GM18907 (cell line): ENCODE measurements at regions not wholly inside any gene's neighbourhood (a gene's known extent, or its start where the extent isn't known, plus 50 kb on each side); places are given as distances from the start of the nearest gene placed in this dataset.

Experiments
- ATAC-seq: cut with Tn5 transposase; IDR thresholded peaks from one replicate; pipeline ENCODE4 v1.9.1; 2021; ENCODE audit warnings: mild to moderate bottlenecking, moderate library complexity; ENCODE audit not compliant: unreplicated experiment

DNA sequence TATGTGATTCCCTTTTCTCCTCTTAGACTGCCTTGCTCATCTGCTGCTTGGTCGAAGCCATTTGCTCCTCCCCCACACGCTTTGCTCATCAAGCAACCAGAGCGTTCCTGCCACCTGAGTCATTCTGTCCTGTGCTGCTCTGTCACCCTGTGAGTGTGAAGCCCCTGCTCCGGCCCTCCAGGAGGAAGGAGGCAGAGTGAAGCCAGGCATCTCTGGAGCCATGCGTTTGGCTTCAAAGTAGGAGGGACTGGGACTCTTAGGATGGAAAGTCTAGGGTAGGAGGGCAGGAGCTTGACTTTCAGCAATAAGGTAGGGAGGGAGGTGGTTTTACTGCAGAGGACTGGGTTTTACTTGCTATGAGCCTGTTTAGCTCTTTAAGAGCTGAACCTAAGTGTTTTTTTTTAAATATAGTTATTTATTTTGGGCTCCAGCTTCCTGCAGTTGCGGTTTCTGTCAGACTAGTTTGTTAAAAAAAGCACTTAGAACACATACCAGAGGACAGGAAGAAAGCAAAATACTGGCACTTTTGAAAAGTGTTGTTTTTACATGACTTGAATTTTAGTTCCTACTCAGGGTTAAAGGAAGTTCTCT, 63.6 kb downstream of the SPINK2 start:
- peak; percentile 97 for ATAC-seq

DNA sequence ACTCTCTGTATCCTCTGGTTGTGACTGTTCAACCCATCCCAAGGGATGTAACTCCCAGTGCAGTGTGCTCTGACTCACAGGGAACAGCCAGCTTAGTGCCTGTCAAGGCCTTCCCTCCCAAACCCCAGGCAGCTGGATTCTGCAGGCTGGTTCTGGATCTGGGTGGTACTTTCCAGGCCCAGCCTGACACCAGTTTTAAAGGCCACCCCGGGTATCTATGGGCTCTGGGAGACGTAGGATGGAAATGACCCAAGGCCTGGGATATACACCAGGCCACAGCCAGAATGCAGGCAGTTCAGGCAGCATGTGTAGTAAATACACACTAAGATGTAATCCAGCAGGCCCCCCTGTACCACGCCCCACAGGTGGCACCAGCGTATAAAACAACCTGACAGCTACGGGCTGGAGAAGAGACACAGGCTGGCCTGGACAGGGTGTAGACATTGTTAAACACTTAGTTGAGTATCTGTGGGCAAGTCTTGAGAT, 64.2 kb downstream of the SPINK2 start:
- peak; percentile 51 for ATAC-seq

DNA sequence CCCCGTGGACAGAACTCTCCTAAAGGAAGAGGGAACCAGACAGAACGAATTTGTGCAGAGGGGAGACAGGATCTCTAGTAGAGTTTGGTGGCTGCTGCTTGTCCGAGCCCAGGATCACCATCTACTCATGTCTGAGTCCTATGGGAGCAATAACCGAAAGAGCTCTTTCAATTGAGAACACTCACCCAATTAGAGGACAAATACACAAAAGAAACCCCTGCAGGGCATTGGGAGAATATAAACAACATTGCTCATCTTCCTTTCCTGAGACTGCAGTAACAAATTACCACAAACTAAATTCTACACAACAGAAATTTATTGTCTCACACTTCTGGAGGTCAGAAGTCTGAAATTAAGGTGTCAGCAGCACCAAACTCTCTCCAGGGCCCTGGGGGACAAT, 65.6 kb downstream of the SPINK2 start:
- ATAC-seq = no peak

DNA sequence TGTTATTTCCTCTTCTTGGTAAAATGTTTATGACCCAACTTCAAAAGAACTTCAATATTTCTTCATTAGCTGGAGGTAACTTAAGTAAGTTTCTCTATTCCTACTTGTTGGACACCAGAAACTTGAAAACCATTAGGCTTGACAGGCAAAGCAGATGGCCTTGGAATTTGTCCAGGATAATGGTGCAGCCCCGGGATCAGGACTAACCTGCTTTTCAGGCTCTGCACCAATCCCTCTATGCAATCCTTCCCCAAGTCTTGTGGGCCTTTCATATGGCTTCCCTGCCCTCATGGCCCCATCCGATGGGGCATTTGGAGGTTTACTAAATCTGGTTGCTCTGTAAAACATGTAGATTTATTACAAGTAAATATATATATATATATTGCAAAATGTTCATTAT, 68.5 kb downstream of the SPINK2 start:
- no peak for ATAC-seq

DNA sequence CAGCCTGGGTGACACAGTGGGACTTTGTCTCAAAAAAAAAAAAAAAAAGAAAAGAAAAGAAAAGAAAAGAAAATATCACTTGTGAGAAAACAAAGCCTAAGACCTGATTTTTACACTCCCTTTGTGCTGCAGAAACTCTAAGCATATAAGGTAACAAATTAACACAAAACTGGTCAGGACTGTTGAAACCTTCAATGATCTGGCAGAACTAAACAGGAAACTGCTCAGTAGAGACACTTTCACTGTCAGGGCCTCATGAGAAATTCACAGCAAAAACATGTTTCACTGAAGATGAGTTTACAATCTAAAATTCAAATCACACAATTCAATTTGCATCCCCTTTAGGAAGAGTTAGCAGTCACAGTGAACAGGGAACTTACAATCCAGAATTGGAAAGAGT, 69.1 kb upstream of the HOPX start:
- ATAC-seq = no peak

DNA sequence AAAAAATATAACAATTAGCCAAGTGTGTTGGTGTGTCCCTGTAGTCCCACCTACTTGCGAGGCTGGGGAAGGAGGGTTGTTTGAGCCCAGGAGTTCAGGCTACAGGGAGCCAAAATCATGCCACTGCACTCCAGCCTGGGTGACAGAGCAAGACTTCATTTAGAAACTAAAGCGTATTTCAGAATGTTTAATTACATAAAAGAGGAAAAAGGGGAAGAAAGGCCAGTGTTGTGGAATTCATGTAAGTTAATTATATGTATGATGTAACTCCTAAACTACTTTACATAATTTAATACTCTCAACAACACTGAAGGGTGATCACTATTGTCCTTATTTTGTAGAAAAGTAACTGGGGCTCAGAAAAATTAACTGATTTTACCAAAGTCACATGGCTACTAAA, 67.2 kb upstream of the HOPX start:
- no peak for ATAC-seq

DNA sequence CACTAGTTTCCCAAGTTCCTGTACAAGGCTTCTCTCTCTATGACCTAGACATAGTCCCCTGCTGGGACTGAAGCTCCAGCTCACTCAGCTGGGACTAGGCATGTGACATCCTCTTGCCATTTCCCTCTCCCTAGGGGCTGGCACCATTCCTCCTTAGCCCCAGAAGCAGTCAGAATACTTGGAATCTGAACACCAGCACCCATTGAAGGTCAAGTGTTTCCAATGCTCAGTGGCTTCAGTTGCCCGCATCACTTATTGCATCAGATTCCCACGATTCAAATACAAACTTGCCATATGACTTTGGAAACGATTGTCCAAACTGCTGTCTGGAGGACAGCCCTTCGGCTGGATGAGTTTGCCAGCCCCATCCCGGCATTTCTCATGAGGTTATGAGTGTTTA, 65.5 kb upstream of the HOPX start:
- ATAC-seq = no peak

DNA sequence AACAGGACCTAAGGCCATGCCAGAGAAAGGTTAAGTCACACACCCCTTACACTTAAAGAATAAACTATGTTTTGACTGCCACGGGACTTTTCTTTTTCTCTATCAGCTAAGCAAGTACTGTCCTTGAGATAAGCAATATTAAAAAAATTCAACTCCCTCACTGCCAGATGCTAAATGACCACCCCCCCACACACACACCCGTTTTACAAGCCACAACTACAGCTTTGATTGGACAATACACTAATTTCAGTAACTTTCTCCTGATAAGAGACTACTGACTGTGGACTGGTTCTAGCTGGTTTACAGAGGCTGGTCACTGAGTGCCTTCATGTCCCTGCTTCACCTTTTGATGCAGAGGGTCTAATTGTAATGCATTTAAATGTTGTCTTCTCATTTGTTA, 63.9 kb upstream of the HOPX start:
- ATAC-seq = no peak

DNA sequence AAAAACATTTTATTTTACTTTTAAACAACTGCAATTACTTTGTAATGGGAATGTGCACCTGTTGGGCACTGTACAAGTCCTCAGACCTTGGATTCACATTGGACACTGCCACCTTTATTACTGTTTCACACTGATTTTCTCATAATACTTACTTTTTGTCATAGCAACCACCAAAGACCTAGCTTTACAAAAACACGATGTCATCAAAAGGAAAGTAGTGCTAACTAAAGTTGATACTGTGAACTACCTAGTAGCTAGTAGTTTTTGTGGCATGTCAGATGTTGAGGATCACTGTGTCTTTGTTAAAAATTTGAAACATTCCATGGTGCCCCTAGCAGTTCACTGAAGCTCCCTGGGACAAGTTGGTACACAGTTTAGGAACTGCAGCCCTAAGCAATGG, 62.9 kb upstream of the HOPX start:
- no peak for ATAC-seq

DNA sequence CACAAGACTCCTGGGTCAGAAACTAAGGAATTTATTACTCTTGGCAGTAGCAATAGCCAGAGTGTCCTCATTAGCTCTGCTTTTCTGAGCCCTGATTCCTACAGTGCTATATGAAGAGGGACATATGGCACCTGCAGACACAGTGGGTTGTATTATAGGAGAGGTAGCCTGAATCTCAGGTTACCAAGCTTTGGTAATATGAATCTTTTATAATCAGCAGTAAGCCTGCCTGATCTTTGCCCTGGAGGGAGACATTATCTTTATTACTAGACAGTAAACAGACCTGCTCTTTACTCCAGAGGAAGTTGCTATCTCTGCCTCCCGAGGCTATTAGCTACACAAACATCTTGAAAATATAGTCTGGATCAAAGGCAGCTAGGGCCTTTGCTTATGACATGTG, 62.5 kb upstream of the HOPX start:
- no peak for ATAC-seq

DNA sequence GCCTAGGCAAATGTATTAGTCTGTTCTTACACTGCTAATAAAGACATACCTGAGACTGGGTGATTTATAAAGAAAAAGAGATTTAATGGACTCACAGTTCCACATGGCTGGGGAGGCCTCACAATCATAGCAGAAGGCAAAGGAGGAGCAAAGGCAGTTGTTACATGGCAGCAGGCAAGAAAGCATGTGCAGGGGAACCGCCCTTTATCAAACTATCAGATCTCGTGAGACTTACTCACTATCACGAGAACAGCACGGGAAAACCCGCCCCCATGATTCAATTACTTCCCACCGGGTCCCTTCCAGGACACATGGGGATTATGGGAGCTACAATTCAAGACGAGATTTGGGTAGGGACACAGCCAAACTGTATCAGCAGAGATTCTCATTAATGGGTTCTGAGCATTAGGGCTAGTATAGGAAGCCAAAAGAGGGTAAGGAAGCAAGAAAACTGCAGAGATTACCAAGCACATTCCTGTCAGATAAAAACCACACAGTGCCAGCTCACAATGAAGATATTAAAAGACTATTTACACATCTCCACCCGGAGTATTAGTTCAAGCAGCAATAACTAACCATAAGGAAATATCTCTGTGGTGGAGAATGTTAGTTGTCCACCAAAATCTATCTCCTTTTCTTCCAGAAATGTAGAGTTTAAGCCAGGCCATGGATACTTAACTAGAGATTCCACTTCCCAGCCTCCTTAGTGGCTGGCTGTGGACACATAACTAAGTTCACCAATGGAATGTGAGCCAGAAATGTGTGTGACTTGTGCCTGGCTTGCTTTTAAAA, 61.2 kb upstream of the HOPX start:
- ATAC-seq = no peak

DNA sequence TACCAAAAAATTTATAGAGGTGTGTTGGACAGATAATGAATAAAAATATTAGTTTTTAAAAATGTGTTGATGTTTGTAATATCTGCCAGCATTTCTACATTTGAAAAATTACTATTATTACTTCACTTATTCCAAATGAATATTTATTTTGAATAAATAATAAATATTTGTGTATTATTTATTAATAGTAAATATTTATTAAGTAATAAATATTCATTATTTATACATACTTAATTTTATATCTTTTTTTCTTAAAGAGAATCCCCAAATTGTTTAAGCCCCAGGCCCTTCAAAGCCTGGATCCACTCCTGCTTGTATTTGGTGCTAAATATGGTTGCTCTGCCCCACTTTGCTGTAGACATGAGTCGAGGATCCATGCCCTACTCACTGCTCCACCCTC, 60.5 kb upstream of the HOPX start:
- ATAC-seq = no peak

DNA sequence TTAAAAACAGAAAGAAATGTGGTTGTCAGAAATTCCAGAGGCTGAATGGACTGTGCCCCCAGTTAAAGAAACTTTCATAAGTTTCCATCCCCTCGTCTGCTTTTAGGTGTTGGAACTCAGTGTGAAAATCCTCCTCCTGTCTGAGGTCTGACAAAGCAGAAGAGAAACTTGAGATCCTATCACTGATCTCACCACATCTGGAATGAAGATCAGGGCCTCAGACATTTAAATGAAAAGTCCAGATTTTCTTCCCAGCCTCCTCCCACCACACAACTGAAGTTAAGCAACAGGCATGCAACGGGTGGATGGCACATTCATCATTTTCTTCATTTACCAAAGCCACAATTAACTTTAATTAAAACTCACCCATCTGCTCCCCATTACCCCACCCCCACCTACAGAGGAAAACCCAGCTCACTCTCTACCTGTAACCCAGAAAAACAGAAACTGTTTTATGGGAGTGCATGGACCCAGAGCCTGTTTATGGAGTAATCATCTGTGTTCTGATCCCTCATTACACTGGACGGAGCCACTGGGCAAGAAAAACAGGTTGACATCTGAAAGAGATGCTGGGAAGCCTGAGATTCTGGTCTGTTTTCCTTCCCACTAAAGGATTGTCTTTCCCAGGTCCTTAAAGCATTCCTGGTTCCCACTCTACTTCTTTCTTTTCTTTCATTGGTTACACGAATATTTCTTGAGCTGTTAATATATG, 58.1 kb upstream of the HOPX start:
- no peak for ATAC-seq

DNA sequence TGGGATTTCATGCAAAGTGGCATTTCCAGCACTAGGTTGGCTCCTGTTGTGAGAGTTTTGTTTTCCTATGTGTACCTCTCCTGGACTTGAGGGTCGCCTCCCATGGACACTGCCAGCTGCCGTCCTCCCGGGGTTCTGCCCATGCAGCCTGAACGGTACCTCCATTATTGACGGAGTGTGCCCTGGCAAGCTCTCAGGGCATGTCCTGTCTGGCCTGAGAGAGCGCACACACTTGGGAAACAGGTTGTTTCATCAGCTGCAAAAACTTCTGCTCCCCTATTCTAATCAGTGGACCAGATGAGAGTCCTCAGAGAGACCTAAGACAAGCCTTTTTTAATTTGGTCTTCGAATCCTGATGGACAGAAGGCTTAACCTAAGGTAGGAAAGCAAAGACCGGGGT, 56.6 kb upstream of the HOPX start:
- no peak for ATAC-seq

DNA sequence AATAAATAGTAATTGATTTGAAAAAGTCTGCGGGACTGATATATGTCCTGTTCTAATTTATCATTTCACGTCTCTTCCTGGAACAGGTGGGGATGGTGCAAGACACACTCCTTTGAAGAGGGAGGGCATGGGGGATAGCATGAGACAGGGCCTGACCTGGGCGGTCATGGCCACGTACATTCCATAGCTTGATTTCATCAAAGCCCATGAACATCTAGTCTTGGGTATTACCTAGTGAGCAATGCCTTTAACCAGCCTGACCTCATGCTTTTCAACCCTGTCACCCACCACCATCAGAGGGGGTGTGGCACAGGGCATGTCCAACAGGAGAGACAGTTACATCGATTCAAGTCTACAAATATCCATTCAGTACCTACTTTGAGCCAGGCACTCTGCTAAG, 52.3 kb upstream of the HOPX start:
- ATAC-seq = no peak

DNA sequence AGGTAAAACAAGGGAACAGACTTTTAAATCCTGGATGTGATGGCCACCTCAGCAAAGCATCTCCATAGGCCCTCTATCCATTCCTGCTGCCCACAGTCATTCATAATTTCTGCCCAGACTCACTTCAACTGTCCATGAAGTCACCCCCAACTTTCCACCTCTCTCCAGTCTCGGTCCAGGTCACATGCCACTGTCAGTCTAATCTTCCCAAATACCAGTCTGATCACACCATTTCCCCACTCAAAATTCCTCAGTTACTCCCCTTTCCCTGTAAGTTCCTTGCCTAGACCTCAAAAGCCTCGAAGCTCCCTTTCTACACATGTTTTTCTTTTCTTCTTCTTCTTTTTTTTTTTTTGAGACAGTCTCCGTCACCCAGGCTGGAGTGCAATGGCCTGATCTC, 51.2 kb upstream of the HOPX start:
- ATAC-seq = no peak

DNA sequence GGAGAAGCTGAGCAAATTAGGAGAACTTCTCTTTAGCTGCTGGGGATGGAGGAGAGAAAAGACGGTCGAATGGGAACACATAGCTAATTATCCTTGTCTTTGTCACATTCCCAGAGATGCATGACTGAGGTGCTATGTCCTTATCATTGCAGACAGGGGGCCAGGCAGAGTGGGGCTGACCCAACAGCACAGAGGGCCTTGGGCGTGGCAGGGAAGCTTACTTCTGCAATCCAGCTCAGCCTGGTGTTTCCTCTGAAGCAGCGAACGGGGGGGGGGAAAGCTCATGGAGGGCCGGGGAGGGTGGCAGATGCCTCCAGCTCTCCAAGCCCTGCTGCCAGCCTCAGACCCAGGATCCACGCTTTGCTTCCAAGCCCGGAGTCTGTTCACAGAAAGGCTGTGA, 50.8 kb upstream of the HOPX start:
- no peak for ATAC-seq
